H1 (cell line): ENCODE measurements at regions not wholly inside any gene's neighbourhood (a gene's known extent, or its start where the extent isn't known, plus 50 kb on each side); places are given as distances from the start of the nearest gene placed in this dataset.
"Not testable (repeated sequence)": the region's sequence is repeated elsewhere in the genome, so short reads cannot be mapped to it uniquely, and the experiment has no call there.

ENCODE experiments used
- CTCF ChIA-PET: fragments of 300-600 bp; sonication (Branson Sonifier 250); formaldehyde crosslinking; loops from one replicate; lab custom pipeline; 2021; ENCODE audit not compliant: partially characterized antibody; lab: Charles Lee
- POLR2A ChIA-PET: fragments of 300-600 bp; sonication (Branson Sonifier 250); formaldehyde crosslinking; loops from one replicate; lab custom pipeline; 2021; ENCODE audit warnings: inconsistent platforms; ENCODE audit not compliant: partially characterized antibody; lab: Charles Lee
- DNase-seq, 2 experiments: peaks; one replicate each; pipeline versions ENCODE4 v3.0.0 to v3.0.0-alpha.2; 2010 to 2022; ENCODE audit warnings: low spot score in 2 of 2, low read depth in 1 of 2, mixed read lengths in 1 of 2
- FAIRE-seq: peaks from 2 replicates; lab custom pipeline; 2011; peaks lifted over from hg19 to GRCh38; lab: Jason Lieb, UNC
- H2AFZ ChIP-seq: 2 replicates; pipeline ENCODE4 v1.8.1; 2012; ENCODE audit warnings: low read length, inconsistent platforms
- H2AK5ac ChIP-seq: 2 replicates; pipeline ENCODE4 v1.6.1; 2013; ENCODE audit warnings: low read depth, low read length
- H2BK120ac ChIP-seq: replicated peaks from 2 replicates; pipeline ENCODE3; 2013; ENCODE audit warnings: low read depth, low read length, inconsistent platforms
- H2BK12ac ChIP-seq: 2 replicates; pipeline ENCODE4 v1.6.1; 2013; ENCODE audit warnings: low read depth, low read length
- H2BK15ac ChIP-seq: 2 replicates; pipeline ENCODE4 v1.6.1; 2013; ENCODE audit warnings: low read length
- H2BK20ac ChIP-seq: 2 replicates; pipeline ENCODE4 v1.6.1; 2013; ENCODE audit warnings: low read length
- H2BK5ac ChIP-seq: 2 replicates; pipeline ENCODE4 v1.6.1; 2013; ENCODE audit warnings: low read depth, low read length
- H3K14ac ChIP-seq: 2 replicates; pipeline ENCODE4 v1.6.1; 2013; ENCODE audit warnings: inconsistent platforms; ENCODE audit not compliant: insufficient read length
- H3K18ac ChIP-seq: 2 replicates; pipeline ENCODE4 v1.6.1; 2013; ENCODE audit warnings: low read length; ENCODE audit errors: extremely low read depth
- H3K23ac ChIP-seq: 2 replicates; pipeline ENCODE4 v1.6.1; 2013; ENCODE audit warnings: inconsistent platforms; ENCODE audit not compliant: insufficient read length
- H3K23me2 ChIP-seq: 2 replicates; pipeline ENCODE4 v1.6.1; 2013; ENCODE audit warnings: low read depth, low read length
- H3K27ac ChIP-seq: 2 replicates; pipeline ENCODE4 v1.6.1; 2011; ENCODE audit warnings: low read depth, low read length, inconsistent platforms
- H3K27me3 ChIP-seq, 4 experiments: replicated peaks in 1 of 4; 1 replicate in 1 of 4; 2 replicates in 3 of 4; pipeline versions ENCODE4 v1.6.1 to v1.8.1; 2011 to 2013; ENCODE audit warnings: low read length in 3 of 4, mild to moderate bottlenecking in 3 of 4, inconsistent platforms in 2 of 4, mixed read lengths in 2 of 4, moderate library complexity in 1 of 4; ENCODE audit not compliant: control insufficient read depth in 3 of 4, insufficient read depth in 3 of 4; ENCODE audit errors: extremely low read depth in 1 of 4
- H3K36me3 ChIP-seq, 4 experiments: 2 replicates each; pipeline versions ENCODE4 v1.6.1 to v1.8.1; 2011 to 2013; ENCODE audit warnings: mild to moderate bottlenecking in 4 of 4, low read length in 3 of 4, moderate library complexity in 2 of 4, control low read depth in 1 of 4, inconsistent platforms in 1 of 4; ENCODE audit not compliant: insufficient read depth in 4 of 4, control insufficient read depth in 2 of 4
- H3K4ac ChIP-seq: replicated peaks from 2 replicates; pipeline ENCODE3; 2013; ENCODE audit warnings: low read length, low read depth, mixed read lengths, inconsistent platforms; ENCODE audit not compliant: insufficient read length
- H3K4me1 ChIP-seq, 4 experiments: replicated peaks in 1 of 4; 1 replicate in 1 of 4; 2 replicates in 3 of 4; pipeline versions ENCODE4 v1.6.1 to v1.8.1; 2011 to 2013; ENCODE audit warnings: low read length in 3 of 4, inconsistent platforms in 2 of 4, mixed read lengths in 1 of 4; ENCODE audit not compliant: insufficient read depth in 4 of 4, control insufficient read depth in 3 of 4
- H3K4me2 ChIP-seq, 2 experiments: 2 replicates each; pipeline versions ENCODE4 v1.6.1 to v1.8.1; 2011 to 2013; ENCODE audit warnings: low read depth in 2 of 2, low read length in 2 of 2, control low read depth in 1 of 2, inconsistent platforms in 1 of 2, mild to moderate bottlenecking in 1 of 2; ENCODE audit not compliant: insufficient read depth in 1 of 2
- H3K4me3 ChIP-seq, 4 experiments: fragments of 200-600, 300-600 bp in 1 of 4; sonication (generic), shearing (Covaris generic), sonication (Bioruptor Twin) in 1 of 4; 2 replicates each; pipeline versions ENCODE4 v1.5.1 to v1.8.1; 2011 to 2016; ENCODE audit warnings: low read length in 4 of 4, low read depth in 3 of 4, control low read depth in 2 of 4, inconsistent platforms in 2 of 4, mild to moderate bottlenecking in 2 of 4, mixed read lengths in 1 of 4, moderate library complexity in 1 of 4; ENCODE audit not compliant: insufficient read depth in 2 of 4; ENCODE audit errors: extremely low read depth in 1 of 4
- H3K56ac ChIP-seq: replicated peaks from 2 replicates; pipeline ENCODE3; 2013; ENCODE audit warnings: low read depth, mild to moderate bottlenecking, mixed read lengths, low read length, inconsistent platforms; ENCODE audit not compliant: insufficient read length
- H3K79me1 ChIP-seq: 2 replicates; pipeline ENCODE4 v1.6.1; 2013; ENCODE audit warnings: low read depth, low read length, control low read depth
- H3K79me2 ChIP-seq, 2 experiments: 2 replicates each; pipeline versions ENCODE4 v1.6.1 to v1.8.1; 2012 to 2013; ENCODE audit warnings: low read length in 2 of 2, mild to moderate bottlenecking in 2 of 2, inconsistent platforms in 1 of 2; ENCODE audit not compliant: insufficient read depth in 2 of 2, control insufficient read depth in 1 of 2
- H3K9ac ChIP-seq, 4 experiments: replicated peaks in 1 of 4; 1 replicate in 1 of 4; 2 replicates in 3 of 4; pipeline versions ENCODE4 v1.6.1 to v1.8.1; 2011 to 2013; ENCODE audit warnings: low read depth in 3 of 4, low read length in 3 of 4, control low read depth in 2 of 4, mild to moderate bottlenecking in 2 of 4, moderate library complexity in 2 of 4, inconsistent platforms in 1 of 4; ENCODE audit errors: extremely low read depth in 1 of 4
- H3K9me3 ChIP-seq, 2 experiments: 2 replicates each; pipeline versions ENCODE4 v1.6.1 to v1.8.1; 2012 to 2013; ENCODE audit warnings: mild to moderate bottlenecking in 2 of 2, moderate library complexity in 2 of 2, control low read depth in 1 of 2, inconsistent platforms in 1 of 2, low read depth in 1 of 2, low read length in 1 of 2, mixed read lengths in 1 of 2; ENCODE audit not compliant: insufficient read depth in 2 of 2
- H4K20me1 ChIP-seq, 2 experiments: replicated peaks in 1 of 2; 2 replicates each; pipeline versions ENCODE3 to v1.8.1; 2011 to 2013; ENCODE audit warnings: inconsistent platforms in 2 of 2, low read length in 2 of 2, mild to moderate bottlenecking in 1 of 2; ENCODE audit not compliant: insufficient read depth in 2 of 2, control insufficient read depth in 1 of 2
- H4K5ac ChIP-seq: 2 replicates; pipeline ENCODE4 v1.6.1; 2013; ENCODE audit warnings: low read length, low read depth, mixed read lengths, inconsistent platforms; ENCODE audit not compliant: insufficient read length
- H4K8ac ChIP-seq: 2 replicates; pipeline ENCODE4 v1.8.0; 2013; ENCODE audit warnings: mild to moderate bottlenecking, moderate library complexity, low read length, inconsistent platforms; ENCODE audit not compliant: insufficient read depth; ENCODE audit errors: extremely low read depth
- H4K91ac ChIP-seq: replicated peaks from 2 replicates; pipeline ENCODE3; 2013; ENCODE audit warnings: low read length, mixed read lengths, inconsistent platforms; ENCODE audit not compliant: insufficient read length
- WGBS, 2 experiments: shearing (Covaris generic) in 1 of 2; methylation state at CpG; one replicate each; pipeline versions ENCODE4 v1.1.6 to v1.1.7; 2013 to 2015; ENCODE audit warnings: low lambda C conversion rate in 2 of 2, mixed read lengths in 2 of 2, inconsistent platforms in 1 of 2, low coverage in 1 of 2, missing lambda C conversion rate in 1 of 2; ENCODE audit not compliant: insufficient replicate concordance in 2 of 2, insufficient coverage in 1 of 2, insufficient read length in 1 of 2; ENCODE audit errors: extremely low coverage in 1 of 2, missing lambda C conversion rate in 1 of 2; 5-methylcytosine and 5-hydroxymethylcytosine counted together

DNA sequence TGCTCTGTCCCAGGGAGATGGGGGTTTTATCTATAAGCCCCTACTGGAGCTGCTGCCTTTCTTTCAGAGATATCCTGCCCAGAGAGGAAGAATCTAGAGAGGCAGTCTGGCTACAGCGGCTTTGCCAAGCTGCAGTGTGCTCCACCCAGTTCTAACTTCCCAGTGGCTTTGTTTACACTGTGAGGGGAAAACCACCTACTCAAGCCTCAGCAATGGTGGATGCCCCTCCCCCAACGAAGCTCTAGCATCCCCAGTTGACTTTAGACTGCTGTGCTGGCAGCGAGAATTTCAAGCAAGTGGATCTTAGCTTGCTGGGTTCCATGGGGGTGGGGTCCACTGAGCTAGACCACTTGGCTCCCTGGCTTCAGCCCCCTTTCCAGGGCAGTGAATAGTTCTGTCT lies 444.6 kb downstream of the SOX2 start:
- not testable (repeated sequence) for H3K14ac ChIP-seq, H4K8ac ChIP-seq, H3K23ac ChIP-seq, H4K20me1 ChIP-seq, H3K23me2 ChIP-seq, H3K4me2 ChIP-seq, H2BK12ac ChIP-seq, H3K56ac ChIP-seq, H3K27ac ChIP-seq, H3K36me3 ChIP-seq, H2BK5ac ChIP-seq, H4K5ac ChIP-seq, H2BK20ac ChIP-seq, H3K4me3 ChIP-seq, H3K9me3 ChIP-seq, DNase-seq, H2BK15ac ChIP-seq, H3K9ac ChIP-seq, H2AK5ac ChIP-seq, H3K18ac ChIP-seq, H3K4ac ChIP-seq, H2BK120ac ChIP-seq, H3K79me1 ChIP-seq, H3K79me2 ChIP-seq, H2AFZ ChIP-seq, H4K91ac ChIP-seq, FAIRE-seq, H3K27me3 ChIP-seq, H3K4me1 ChIP-seq
- POLR2A ChIA-PET = interaction anchor here (1.0 kb wide), 1 partner anchor 9 kb away, joined by 4 read pairs; no protein-coding TSS in a partner anchor
- CTCF ChIA-PET = interaction anchor here (0.6 to 0.7 kb wide), 4 partner anchors 8 to 906 kb away, joined by 3 to 4 read pairs (median 3); no protein-coding TSS in a partner anchor
- WGBS, 2 experiments = 88% methylated on average over 3 of the region's 3 CpGs; no CpG with 5 or more reads in 1 of the 2 experiments
